ENCODE measurements at regions not wholly inside any gene's neighbourhood (a gene's known extent, or its start where the extent isn't known, plus 50 kb on each side); places are given as distances from the start of the nearest gene placed in this dataset.
"Not testable (repeated sequence)": the region's sequence is repeated elsewhere in the genome, so short reads cannot be mapped to it uniquely, and the experiment has no call there.

- DNase-seq (ENCODE audit: low read depth): no peak
Measured at GRCh38 chr6:105881608-105882007, 204.5 kb upstream of the PRDM1 start.

- no peak for DNase-seq (ENCODE audit: low read depth)
Measured at GRCh38 chr6:105880030-105880492, 206.1 kb upstream of the PRDM1 start.

DNA sequence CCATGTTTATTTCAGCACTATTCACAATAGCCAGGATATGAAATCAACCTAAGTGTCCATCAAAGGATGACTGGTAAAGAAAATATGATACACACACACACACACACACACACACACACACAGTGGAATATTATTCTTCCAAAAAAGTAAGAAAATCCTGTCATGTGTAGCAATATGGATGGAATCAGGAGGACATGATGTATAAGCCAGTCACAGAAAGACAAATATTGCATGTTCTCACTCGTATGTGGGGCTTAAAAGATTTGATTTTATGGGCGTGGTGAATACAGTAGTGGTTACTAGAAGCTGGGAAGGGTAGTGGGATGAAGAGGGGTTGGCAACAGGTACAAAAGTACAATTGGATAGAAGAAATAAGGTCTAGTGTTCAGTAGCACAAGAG, 207.0 kb upstream of the PRDM1 start:
- DNase-seq (ENCODE audit: low read depth): no peak

- DNase-seq (ENCODE audit: low read depth): no peak
Measured at GRCh38 chr6:105875974-105876640, 210.0 kb upstream of the PRDM1 start.

GRCh38 chr6:105874835-105875626, 211.1 kb upstream of the PRDM1 start:
- DNase-seq (ENCODE audit: low read depth): no peak

GRCh38 chr6:105873799-105874198, 212.3 kb upstream of the PRDM1 start:
- no peak for DNase-seq (ENCODE audit: low read depth)

- no peak for DNase-seq (ENCODE audit: low read depth)
Measured at GRCh38 chr6:105873211-105873704, 212.9 kb upstream of the PRDM1 start.

GRCh38 chr6:105872249-105872648, 213.9 kb upstream of the PRDM1 start:
- no peak for DNase-seq (ENCODE audit: low read depth)

DNA sequence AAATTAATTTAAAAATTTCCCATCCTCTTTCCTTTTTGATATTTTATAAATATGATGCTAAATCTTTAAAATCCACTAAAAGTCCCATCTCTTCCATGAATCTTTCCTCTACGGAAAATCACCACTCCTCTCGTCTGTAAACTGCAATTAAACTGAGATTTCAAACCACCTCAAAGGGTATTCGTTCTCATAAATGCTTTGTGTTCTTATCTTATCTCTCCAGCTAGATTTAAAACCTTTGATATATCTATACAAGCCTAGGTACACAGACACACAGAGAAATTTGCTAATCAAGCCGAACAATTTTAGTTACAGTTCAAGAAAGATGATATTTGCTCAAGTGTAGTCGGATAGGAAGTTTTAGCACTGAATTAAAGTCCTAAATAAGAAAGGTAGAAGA, 214.6 kb upstream of the PRDM1 start:
- DNase-seq (ENCODE audit: low read depth): no peak

- no peak for DNase-seq (ENCODE audit: low read depth)
Measured at GRCh38 chr6:105869835-105870440, 216.2 kb upstream of the PRDM1 start.

GRCh38 chr6:105868823-105869460, 217.2 kb upstream of the PRDM1 start:
- DNase-seq (ENCODE audit: low read depth): no peak

GRCh38 chr6:105867821-105868220, 218.3 kb upstream of the PRDM1 start:
- no peak for DNase-seq (ENCODE audit: low read depth)

DNA sequence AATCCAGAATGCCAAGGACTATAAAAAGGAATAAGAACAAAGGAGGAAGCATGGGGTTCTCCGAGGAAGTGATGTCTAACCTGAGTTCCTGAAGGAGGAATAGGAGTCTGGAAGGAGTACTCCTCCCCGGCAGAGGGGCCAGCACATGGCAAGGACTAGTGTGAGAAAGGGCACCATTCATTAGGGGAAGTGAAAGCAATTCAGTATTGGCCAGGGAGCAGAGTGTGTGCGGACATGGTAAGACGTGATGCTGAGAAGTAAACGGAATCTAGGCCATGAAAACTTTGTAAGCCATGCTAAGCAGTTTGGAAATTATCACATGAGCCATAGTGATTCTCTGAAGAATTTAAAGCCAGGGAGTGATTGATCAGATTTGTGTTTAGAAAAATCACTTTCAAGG, 218.9 kb upstream of the PRDM1 start:
- DNase-seq (ENCODE audit: low read depth): no peak

- no peak for DNase-seq (ENCODE audit: low read depth)
Measured at GRCh38 chr6:105862936-105863607, 223.1 kb upstream of the PRDM1 start.

DNA sequence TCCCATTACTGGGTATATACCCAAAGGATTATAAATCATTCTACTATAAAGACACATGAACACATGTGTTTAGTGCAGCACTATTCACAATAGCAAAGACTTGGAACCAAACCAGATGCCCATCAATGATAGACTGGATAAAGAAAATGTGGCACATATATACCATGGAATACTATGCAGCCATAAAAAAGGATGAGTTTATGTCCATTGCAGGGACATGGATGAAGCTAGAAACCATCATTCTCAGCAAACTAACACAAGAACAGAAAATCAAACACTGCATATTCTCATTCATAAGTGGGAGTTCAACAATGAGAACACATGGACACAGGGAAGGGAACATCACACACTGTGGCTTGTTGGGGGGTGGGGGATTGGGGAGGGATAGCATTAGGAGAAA, 225.2 kb upstream of the PRDM1 start:
- not testable (repeated sequence) for DNase-seq (ENCODE audit: low read depth)

DNA sequence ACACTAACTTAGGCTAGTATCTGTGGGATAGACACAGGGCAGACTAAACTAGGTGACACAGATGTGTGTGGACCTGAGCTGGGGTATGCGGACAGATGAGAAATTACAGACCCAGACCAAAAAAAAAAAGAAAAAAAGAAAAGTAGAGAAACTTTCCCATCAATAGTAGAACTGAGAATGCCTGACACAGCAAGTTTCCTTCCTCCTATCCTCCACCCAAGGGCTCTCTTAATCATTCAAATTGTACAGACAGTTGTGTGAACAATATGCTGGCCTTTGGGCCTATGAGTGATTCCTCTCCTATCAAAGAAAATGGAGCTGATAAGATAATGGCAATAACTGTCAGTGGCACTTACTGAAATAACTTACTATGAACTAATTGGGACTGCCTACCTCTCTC, 226.7 kb upstream of the PRDM1 start:
- DNase-seq (ENCODE audit: low read depth): no peak

GRCh38 chr6:105858639-105859038, 227.5 kb upstream of the PRDM1 start:
- not testable (repeated sequence) for DNase-seq (ENCODE audit: low read depth)

GRCh38 chr6:105855433-105855832, 230.7 kb upstream of the PRDM1 start:
- no peak for DNase-seq (ENCODE audit: low read depth)

GRCh38 chr6:105853979-105854378, 232.2 kb upstream of the PRDM1 start:
- not testable (repeated sequence) for DNase-seq (ENCODE audit: low read depth)

DNA sequence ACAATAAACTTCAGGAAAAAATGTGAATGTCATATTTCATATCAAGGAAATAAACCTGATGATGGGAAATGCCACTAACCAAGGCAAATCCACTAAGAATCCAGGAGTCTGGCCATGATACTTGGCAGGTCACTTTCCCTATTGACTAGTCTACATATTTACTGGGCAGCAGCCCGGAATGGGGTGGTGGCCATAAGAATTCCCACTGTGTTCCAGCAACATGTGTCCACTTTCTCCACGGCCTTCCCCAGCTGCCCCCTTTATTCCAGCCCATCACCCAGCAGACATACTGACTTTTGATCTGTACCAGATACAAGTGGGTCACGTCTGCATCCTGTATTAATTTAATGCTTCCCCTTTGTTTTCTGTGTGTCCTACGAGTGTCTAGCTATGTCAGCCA, 234.5 kb upstream of the PRDM1 start:
- DNase-seq (ENCODE audit: low read depth): no peak

- peak; percentile 55 for DNase-seq (ENCODE audit: low read depth)
Measured at GRCh38 chr6:105851113-105851580, 235.0 kb upstream of the PRDM1 start.
